Daoy (cell line): ENCODE measurements at regions not wholly inside any gene's neighbourhood (a gene's known extent, or its start where the extent isn't known, plus 50 kb on each side); places are given as distances from the start of the nearest gene placed in this dataset.

Experiments used
- DNase-seq: peaks from one replicate; pipeline ENCODE4 v3.0.0-alpha.2; 2015; ENCODE audit warnings: low read depth

GRCh38 chr11:70741085-70741484, 342.8 kb downstream of the CTTN start:
- no peak for DNase-seq

GRCh38 chr11:70742553-70743291, 344.4 kb downstream of the CTTN start:
- DNase-seq, result no peak

GRCh38 chr11:70743329-70743728, 345.0 kb downstream of the CTTN start:
- DNase-seq, result no peak

- DNase-seq, result no peak
Measured at GRCh38 chr11:70743941-70744351, 345.6 kb downstream of the CTTN start.

- no peak for DNase-seq
Measured at GRCh38 chr11:70744396-70745185, 346.3 kb downstream of the CTTN start.

GRCh38 chr11:70745451-70745850, 347.1 kb downstream of the CTTN start:
- no peak for DNase-seq

GRCh38 chr11:70745941-70746340, 347.6 kb downstream of the CTTN start:
- DNase-seq, result no peak

GRCh38 chr11:70746351-70746750, 348.0 kb downstream of the CTTN start:
- no peak for DNase-seq

GRCh38 chr11:70747285-70747684, 349.0 kb downstream of the CTTN start:
- no peak for DNase-seq

- no peak for DNase-seq
Measured at GRCh38 chr11:70747921-70748320, 349.6 kb downstream of the CTTN start.

GRCh38 chr11:70751142-70751734, 352.9 kb downstream of the CTTN start:
- DNase-seq, result no peak

- DNase-seq, result peak; percentile 82
Measured at GRCh38 chr11:70755410-70756158, 357.3 kb downstream of the CTTN start.

- DNase-seq, result no peak
Measured at GRCh38 chr11:70756341-70756740, 358.0 kb downstream of the CTTN start.

GRCh38 chr11:70756756-70757155, 358.4 kb downstream of the CTTN start:
- DNase-seq, result no peak

GRCh38 chr11:70757241-70757640, 358.9 kb downstream of the CTTN start:
- DNase-seq, result no peak

GRCh38 chr11:70758206-70758605, 359.9 kb downstream of the CTTN start:
- DNase-seq, result no peak

GRCh38 chr11:70759846-70760245, 361.5 kb downstream of the CTTN start:
- no peak for DNase-seq

GRCh38 chr11:70760416-70761020, 362.2 kb downstream of the CTTN start:
- DNase-seq, result no peak

GRCh38 chr11:70761094-70761907, 363.0 kb downstream of the CTTN start:
- no peak for DNase-seq

GRCh38 chr11:70761908-70762337, 363.6 kb downstream of the CTTN start:
- DNase-seq, result no peak

GRCh38 chr11:70762810-70763209, 364.5 kb downstream of the CTTN start:
- DNase-seq, result no peak
